Pancreas (tissue), 10 donors: ENCODE measurements at regions not wholly inside any gene's neighbourhood (a gene's known extent, or its start where the extent isn't known, plus 50 kb on each side); places are given as distances from the start of the nearest gene placed in this dataset.

ENCODE experiments used
- ATAC-seq, 4 donors: fragments of 200-7000 bp; cut with Tn5 transposase; one replicate each; pipeline versions ENCODE4 v1.8.0 to v1.9.1; 2020; ENCODE audit warnings: mild to moderate bottlenecking in 4 of 4, moderate library complexity in 4 of 4
- DNase-seq, 6 donors: peaks; one replicate each; pipeline ENCODE4 v3.0.0-alpha.2; 2020
- FAIRE-seq: peaks from 2 replicates; lab custom pipeline; 2012; peaks lifted over from hg19 to GRCh38; lab: Jason Lieb, UNC
- H3K27ac ChIP-seq, 4 donors: fragments of 200-600 bp; sonication (generic); 1 replicate in 3 of 4; 2 replicates in 1 of 4; pipeline versions ENCODE4 v1.5.0 to v1.8.0; 2020
- H3K27me3 ChIP-seq, 4 donors: fragments of 200-600 bp; one replicate each; pipeline ENCODE4 v1.8.0; 2021
- H3K36me3 ChIP-seq, 3 donors: fragments of 200-600 bp; sonication (generic) in 1 of 3; one replicate each; pipeline versions ENCODE4 v1.5.0 to v1.8.0; 2020 to 2021
- H3K4me1 ChIP-seq, 3 donors: fragments of 200-600 bp; one replicate each; pipeline ENCODE4 v1.8.0; 2021
- H3K4me3 ChIP-seq, 4 donors: fragments of 200-600 bp; sonication (generic) in 2 of 4; one replicate each; pipeline versions ENCODE4 v1.5.0 to v1.8.0; 2020 to 2021
- H3K9me3 ChIP-seq, 4 donors: fragments of 200-600 bp; one replicate each; pipeline ENCODE4 v1.8.0; 2021
- WGBS, 2 donors: extraction: QIAGEN DNeasy Blood & Tissue Kit; methylation state at CpG; one replicate each; pipeline ENCODE4 v1.1.7; 2013; 5-methylcytosine and 5-hydroxymethylcytosine counted together
- intact Hi-C, 3 donors: fragments of 100-400 bp; cut with DNase I; formaldehyde crosslinking; loops; one replicate each; pipeline versions ENCODE4 v1.11.1 to v1.14.2; 2022
- TF ChIP-seq, protein P1 (sequence below), 4 donors: fragments of 200-600 bp; sonication (generic) in 3 of 4; IDR thresholded peaks; one replicate each; pipeline versions ENCODE4 v1.5.0 to v1.8.0; 2021; ENCODE audit warnings: antibody characterized with exemption in 4 of 4
- donor health status: healthy with polysubstance abuse.
- donor health status: DM: no; HTN: no; CAD: no; lungs with moderate emphysema.
- donor health status: DM: no; HTN: no; CAD: no.
- donor health status: control.
- donor health status: control.
- donor health status: Bipolar disorder and iron deficiency.
- donor health status: DM: yes; HTN: yes; CAD: no.
- donor health status: DM: no; HTN: no; CAD: no.
- donor health status: DM: no; HTN: no; CAD: no.
- donor health status: DM: yes; HTN: yes; CAD: no.

- intact Hi-C loops = no loop called here
- Histone ChIP-seq H3K9me3 (no peaks in the 10 kb centered on the region), H3K27ac (no peak overlapping the region), H3K4me1 (no peaks in the 10 kb centered on the region), H3K4me3 (no peak overlapping the region), H3K27me3 (no peaks in the 10 kb centered on the region), H3K36me3 (no peaks in the 10 kb centered on the region)
- no peak for ATAC-seq
- 63 to 68% methylated on average over 16 of the region's 16 CpGs for WGBS, 2 donors
- FAIRE-seq = no peak
- DNase-seq = peak in 2 of 6 donors; percentile 11 to 33
- TF ChIP-seq, protein P1, sequence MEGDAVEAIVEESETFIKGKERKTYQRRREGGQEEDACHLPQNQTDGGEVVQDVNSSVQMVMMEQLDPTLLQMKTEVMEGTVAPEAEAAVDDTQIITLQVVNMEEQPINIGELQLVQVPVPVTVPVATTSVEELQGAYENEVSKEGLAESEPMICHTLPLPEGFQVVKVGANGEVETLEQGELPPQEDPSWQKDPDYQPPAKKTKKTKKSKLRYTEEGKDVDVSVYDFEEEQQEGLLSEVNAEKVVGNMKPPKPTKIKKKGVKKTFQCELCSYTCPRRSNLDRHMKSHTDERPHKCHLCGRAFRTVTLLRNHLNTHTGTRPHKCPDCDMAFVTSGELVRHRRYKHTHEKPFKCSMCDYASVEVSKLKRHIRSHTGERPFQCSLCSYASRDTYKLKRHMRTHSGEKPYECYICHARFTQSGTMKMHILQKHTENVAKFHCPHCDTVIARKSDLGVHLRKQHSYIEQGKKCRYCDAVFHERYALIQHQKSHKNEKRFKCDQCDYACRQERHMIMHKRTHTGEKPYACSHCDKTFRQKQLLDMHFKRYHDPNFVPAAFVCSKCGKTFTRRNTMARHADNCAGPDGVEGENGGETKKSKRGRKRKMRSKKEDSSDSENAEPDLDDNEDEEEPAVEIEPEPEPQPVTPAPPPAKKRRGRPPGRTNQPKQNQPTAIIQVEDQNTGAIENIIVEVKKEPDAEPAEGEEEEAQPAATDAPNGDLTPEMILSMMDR (IDR thresholded peaks at IDR 0.05) = no peak
These were observed 61.2 kb upstream of the INPP5A start for GRCh38 chr10:132476146-132477065.

- H3K27me3 ChIP-seq = no peaks in the 10 kb centered on the region
- H3K36me3 ChIP-seq = no peaks in the 10 kb centered on the region
- no peak overlapping the region for H3K4me3 ChIP-seq
- ATAC-seq (no peak), DNase-seq (peak in 1 of 6 donors; percentile 55), FAIRE-seq (no peak)
- no peaks in the 10 kb centered on the region for H3K4me1 ChIP-seq
- no peak overlapping the region for H3K27ac ChIP-seq
- H3K9me3 ChIP-seq = no peaks in the 10 kb centered on the region
- WGBS, 2 donors = 77 to 83% methylated on average over 8 of the region's 8 CpGs
- intact Hi-C loops = no loop called here
- TF ChIP-seq, protein P1 (IDR thresholded peaks at IDR 0.05) = no peak
These were observed 60.6 kb upstream of the INPP5A start for GRCh38 chr10:132477066-132477397.

GRCh38 chr10:132477398-132478340 is 59.9 kb upstream of the INPP5A start:
- no peak overlapping the region for H3K4me3 ChIP-seq
- TF ChIP-seq, protein P1 (IDR thresholded peaks at IDR 0.05) = no peak
- no peak for ATAC-seq

GRCh38 chr10:132478341-132479023 is 59.1 kb upstream of the INPP5A start:
- 73 to 84% methylated on average over 18 of the region's 18 CpGs for WGBS, 2 donors
- TF ChIP-seq, protein P1 (IDR thresholded peaks at IDR 0.05) = no peak
- FAIRE-seq (no peak), DNase-seq (no peak), ATAC-seq (no peak)
- no peaks in the 10 kb centered on the region for H3K4me1 ChIP-seq
- intact Hi-C loops = no loop called here
- H3K27me3 ChIP-seq = no peaks in the 10 kb centered on the region
- no peak overlapping the region for H3K27ac ChIP-seq
- no peaks in the 10 kb centered on the region for H3K9me3 ChIP-seq
- H3K36me3 ChIP-seq = no peaks in the 10 kb centered on the region
- no peak overlapping the region for H3K4me3 ChIP-seq

More at GRCh38 chr10:132477398-132478340, 59.9 kb upstream of the INPP5A start:
- Histone ChIP-seq H3K27ac (no peak overlapping the region), H3K27me3 (no peaks in the 10 kb centered on the region), H3K9me3 (no peaks in the 10 kb centered on the region), H3K4me1 (no peaks in the 10 kb centered on the region), H3K36me3 (no peaks in the 10 kb centered on the region)
- intact Hi-C loops = no loop called here
- DNase-seq (no peak), FAIRE-seq (no peak)
- WGBS, 2 donors = 76 to 85% methylated on average over 20 to 23 of the region's 23 CpGs
